Transverse colon (tissue), 4 donors: ENCODE measurements at regions not wholly inside any gene's neighbourhood (a gene's known extent, or its start where the extent isn't known, plus 50 kb on each side); places are given as distances from the start of the nearest gene placed in this dataset.
"Not testable (repeated sequence)": the region's sequence is repeated elsewhere in the genome, so short reads cannot be mapped to it uniquely, and the experiment has no call there.

Source experiments
- DNase-seq: peaks from one replicate; pipeline ENCODE4 v3.0.0-alpha.2; 2019
- H3K27ac ChIP-seq, 4 donors: fragments of 200-600 bp; sonication (generic); 2 replicates each; pipeline ENCODE4 v1.5.1; 2016 to 2018; ENCODE audit warnings: inconsistent platforms in 4 of 4
- H3K27me3 ChIP-seq: fragments of 200-600 bp; sonication (generic); 2 replicates; pipeline ENCODE4 v1.5.1; 2017; ENCODE audit warnings: inconsistent platforms
- H3K36me3 ChIP-seq, 4 donors: fragments of 200-600 bp; sonication (generic); 2 replicates each; pipeline ENCODE4 v1.5.1; 2017 to 2019; ENCODE audit warnings: inconsistent platforms in 4 of 4
- H3K4me1 ChIP-seq, 4 donors: fragments of 200-600 bp; sonication (generic); 2 replicates each; pipeline ENCODE4 v1.5.1; 2017 to 2020; ENCODE audit warnings: inconsistent platforms in 4 of 4
- H3K4me3 ChIP-seq, 4 donors: fragments of 200-600 bp; sonication (generic); 1 replicate in 1 of 4; 2 replicates in 3 of 4; pipeline versions ENCODE4 v1.5.1 to v1.6.1; 2017 to 2019; ENCODE audit warnings: inconsistent platforms in 4 of 4
- H3K9me3 ChIP-seq, 2 donors: fragments of 200-600 bp; sonication (generic); 2 replicates each; pipeline ENCODE4 v1.5.1; 2017 to 2019; ENCODE audit warnings: inconsistent platforms in 2 of 2
- EP300 ChIP-seq: sonication (generic); formaldehyde crosslinking; IDR thresholded peaks from one replicate; pipeline ENCODE4 v1.6.1; 2017; ENCODE audit warnings: antibody characterized with exemption, low read depth
- POLR2A ChIP-seq: fragments of 450-650 bp; IDR thresholded peaks from one replicate; pipeline ENCODE4 v1.6.1; 2016; ENCODE audit warnings: antibody characterized with exemption, mild to moderate bottlenecking, moderate library complexity
- POLR2AphosphoS5 ChIP-seq, 3 donors: sonication (generic); formaldehyde crosslinking; IDR thresholded peaks; one replicate each; pipeline ENCODE4 v1.6.1; 2016; ENCODE audit warnings: antibody characterized with exemption in 3 of 3
- WGBS, 2 donors: methylation state at CpG; one replicate each; pipeline ENCODE4 v1.1.5; 2018; ENCODE audit warnings: low coverage in 1 of 2; 5-methylcytosine and 5-hydroxymethylcytosine counted together
- in situ Hi-C, 4 donors: fragments of 200-750 bp; cut with MboI; loops; one replicate each; pipeline versions ENCODE4 v1.15.0 to v1.15.1; 2017; ENCODE audit warnings: low sequenced_read_pairs in 3 of 4, low pct_ligation_motif_present in 1 of 4, low pct_unique_long_range_greater_than_20kb in 1 of 4
- intact Hi-C: fragments of 100-400 bp; cut with DNase I; formaldehyde crosslinking; loops from one replicate; pipeline ENCODE4 v1.15.1; 2023; ENCODE audit warnings: low total_unique reads
- TF ChIP-seq, protein P1 (sequence below), 5 experiments: fragments of 200-600 bp in 3 of 5; fragments of 450-650 bp in 2 of 5; sonication (generic) in 3 of 5; IDR thresholded peaks; 1 replicate in 2 of 5; 2 replicates in 3 of 5; pipeline ENCODE4 v1.5.1; 2016 to 2017; ENCODE audit warnings: antibody characterized with exemption in 5 of 5, inconsistent platforms in 3 of 5, mild to moderate bottlenecking in 2 of 5, moderate library complexity in 1 of 5

DNA sequence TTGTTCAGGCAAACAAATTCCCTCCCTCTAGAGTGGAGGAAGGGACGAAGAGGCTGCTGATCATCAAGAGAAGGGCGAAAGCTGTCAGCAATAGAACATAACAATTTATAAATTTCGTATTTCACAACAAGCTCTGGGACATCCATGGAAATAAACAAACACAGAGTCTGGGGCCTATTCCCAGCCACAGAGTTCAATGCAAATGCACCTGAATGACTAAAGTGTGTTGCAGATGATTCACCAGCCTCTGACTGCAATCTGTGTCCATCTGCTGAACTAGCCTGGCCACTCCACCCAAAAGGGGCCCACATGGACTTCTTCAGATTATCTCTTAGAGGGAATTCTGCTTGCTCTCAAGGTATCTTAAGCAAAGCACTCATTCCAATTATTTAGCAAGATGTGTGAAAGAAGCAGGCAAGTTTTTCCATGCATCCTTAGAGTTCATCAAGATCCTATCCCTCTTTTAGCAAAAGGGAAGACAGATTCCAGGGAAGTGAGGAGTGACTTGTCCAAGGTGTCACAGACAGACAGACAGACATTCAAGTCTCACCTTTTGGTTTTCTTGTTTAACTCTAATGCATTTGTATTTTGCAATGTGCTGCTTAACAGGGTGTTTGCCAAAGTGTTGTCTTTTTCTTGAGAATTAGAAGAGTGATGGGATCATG, 307.8 kb upstream of the PAPPA start:
- intact Hi-C loops: no loop called here
- Histone ChIP-seq H3K27me3 (no peaks in the 10 kb centered on the region), H3K36me3 (no peaks in the 10 kb centered on the region), H3K4me3 (no peak overlapping the region), H3K27ac (peak overlapping the region in 2 of 4 donors; percentile 29 to 35), H3K4me1 (no peaks in the 10 kb centered on the region), H3K9me3 (no peaks in the 10 kb centered on the region)
- TF ChIP-seq POLR2A: no peak
- TF ChIP-seq POLR2AphosphoS5 (IDR thresholded peaks at IDR 0.05): peak in 1 of 3 donors; percentile 22
- peak; percentile 11 for DNase-seq
- 54 to 65% methylated on average over 3 of the region's 3 CpGs for WGBS, 2 donors
- in situ Hi-C loops: no loop called here

DNA sequence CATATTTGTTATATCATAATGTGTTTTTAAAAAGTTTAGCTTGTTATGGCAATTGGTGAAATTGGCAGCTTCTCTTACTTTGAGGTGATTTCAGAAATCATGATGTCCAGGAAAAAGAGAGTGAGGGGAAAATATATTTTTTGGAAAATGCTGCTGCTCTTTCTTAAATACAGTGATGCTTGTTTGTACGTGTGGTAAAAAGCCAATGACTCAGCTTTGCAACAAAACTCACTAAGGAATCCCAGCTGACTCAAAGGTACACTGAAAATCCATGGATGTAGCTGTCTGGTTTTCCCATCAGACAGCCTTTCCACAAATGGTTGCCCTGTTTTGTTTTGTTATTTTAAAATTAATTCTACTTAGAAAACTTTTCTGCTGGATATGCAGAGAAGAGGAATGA, 306.4 kb upstream of the PAPPA start:
- intact Hi-C loops (no loop called here), in situ Hi-C loops (no loop called here)
- Histone ChIP-seq H3K9me3 (no peaks in the 10 kb centered on the region), H3K36me3 (no peaks in the 10 kb centered on the region), H3K27me3 (no peaks in the 10 kb centered on the region), H3K27ac (peak overlapping the region in 1 of 4 donors; percentile 45), H3K4me3 (no peak overlapping the region), H3K4me1 (no peaks in the 10 kb centered on the region)
- no peak for DNase-seq
- no peak for TF ChIP-seq EP300
- TF ChIP-seq, protein P1, sequence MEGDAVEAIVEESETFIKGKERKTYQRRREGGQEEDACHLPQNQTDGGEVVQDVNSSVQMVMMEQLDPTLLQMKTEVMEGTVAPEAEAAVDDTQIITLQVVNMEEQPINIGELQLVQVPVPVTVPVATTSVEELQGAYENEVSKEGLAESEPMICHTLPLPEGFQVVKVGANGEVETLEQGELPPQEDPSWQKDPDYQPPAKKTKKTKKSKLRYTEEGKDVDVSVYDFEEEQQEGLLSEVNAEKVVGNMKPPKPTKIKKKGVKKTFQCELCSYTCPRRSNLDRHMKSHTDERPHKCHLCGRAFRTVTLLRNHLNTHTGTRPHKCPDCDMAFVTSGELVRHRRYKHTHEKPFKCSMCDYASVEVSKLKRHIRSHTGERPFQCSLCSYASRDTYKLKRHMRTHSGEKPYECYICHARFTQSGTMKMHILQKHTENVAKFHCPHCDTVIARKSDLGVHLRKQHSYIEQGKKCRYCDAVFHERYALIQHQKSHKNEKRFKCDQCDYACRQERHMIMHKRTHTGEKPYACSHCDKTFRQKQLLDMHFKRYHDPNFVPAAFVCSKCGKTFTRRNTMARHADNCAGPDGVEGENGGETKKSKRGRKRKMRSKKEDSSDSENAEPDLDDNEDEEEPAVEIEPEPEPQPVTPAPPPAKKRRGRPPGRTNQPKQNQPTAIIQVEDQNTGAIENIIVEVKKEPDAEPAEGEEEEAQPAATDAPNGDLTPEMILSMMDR (IDR thresholded peaks at IDR 0.05): no peak
- no peak for TF ChIP-seq POLR2A
- no peak for TF ChIP-seq POLR2AphosphoS5 (IDR thresholded peaks at IDR 0.05)
- WGBS, 2 donors: 46 to 55% methylated on average over 1 of the region's 1 CpG

DNA sequence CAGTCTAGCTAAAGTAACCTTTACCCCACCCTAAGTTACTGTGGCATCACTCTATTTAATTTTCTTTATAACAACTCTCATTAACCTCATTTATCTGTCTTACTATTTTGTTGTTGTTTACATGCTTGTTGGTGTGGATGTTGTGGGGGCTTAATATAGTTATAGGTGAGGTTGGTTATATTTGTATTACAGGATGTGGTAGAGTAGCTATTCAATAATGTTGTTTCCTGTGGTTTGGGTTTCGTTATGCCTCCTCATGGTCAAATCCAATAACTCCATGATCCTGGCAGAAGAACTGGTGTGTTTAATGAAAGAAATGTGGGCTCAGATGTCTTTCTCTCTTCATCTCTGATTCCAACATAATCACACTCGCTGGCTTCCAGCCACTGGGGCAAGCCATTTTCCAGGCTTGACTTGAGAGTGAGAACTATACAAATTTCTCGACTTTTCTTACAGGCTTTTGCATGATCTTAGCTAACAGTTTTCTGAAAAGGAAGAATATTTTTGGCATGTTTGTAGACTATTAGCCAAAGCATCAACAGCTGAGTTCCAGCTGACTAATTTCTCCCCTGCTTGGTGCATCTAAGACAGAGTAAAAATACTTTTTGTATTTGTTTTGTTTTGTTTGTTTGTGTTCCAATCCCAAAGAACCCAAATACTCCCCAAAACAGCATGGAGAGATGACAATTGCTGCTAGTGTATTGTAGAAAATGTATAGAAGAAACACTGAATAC, 303.7 kb upstream of the PAPPA start:
- TF ChIP-seq POLR2AphosphoS5 (IDR thresholded peaks at IDR 0.05) (peak in 1 of 3 donors; percentile 19), EP300 (no peak), POLR2A (no peak)
- in situ Hi-C loops: no loop called here
- H3K9me3 ChIP-seq: no peaks in the 10 kb centered on the region
- no peaks in the 10 kb centered on the region for H3K4me1 ChIP-seq
- peak overlapping the region; percentile 1 to 37 (median 12) for H3K27ac ChIP-seq
- WGBS, 2 donors: 40 to 58% methylated on average over 3 of the region's 3 CpGs
- no peaks in the 10 kb centered on the region for H3K36me3 ChIP-seq
- peak; percentile 8 for DNase-seq
- intact Hi-C loops: no loop called here
- H3K4me3 ChIP-seq: no peak overlapping the region
- no peaks in the 10 kb centered on the region for H3K27me3 ChIP-seq

DNA sequence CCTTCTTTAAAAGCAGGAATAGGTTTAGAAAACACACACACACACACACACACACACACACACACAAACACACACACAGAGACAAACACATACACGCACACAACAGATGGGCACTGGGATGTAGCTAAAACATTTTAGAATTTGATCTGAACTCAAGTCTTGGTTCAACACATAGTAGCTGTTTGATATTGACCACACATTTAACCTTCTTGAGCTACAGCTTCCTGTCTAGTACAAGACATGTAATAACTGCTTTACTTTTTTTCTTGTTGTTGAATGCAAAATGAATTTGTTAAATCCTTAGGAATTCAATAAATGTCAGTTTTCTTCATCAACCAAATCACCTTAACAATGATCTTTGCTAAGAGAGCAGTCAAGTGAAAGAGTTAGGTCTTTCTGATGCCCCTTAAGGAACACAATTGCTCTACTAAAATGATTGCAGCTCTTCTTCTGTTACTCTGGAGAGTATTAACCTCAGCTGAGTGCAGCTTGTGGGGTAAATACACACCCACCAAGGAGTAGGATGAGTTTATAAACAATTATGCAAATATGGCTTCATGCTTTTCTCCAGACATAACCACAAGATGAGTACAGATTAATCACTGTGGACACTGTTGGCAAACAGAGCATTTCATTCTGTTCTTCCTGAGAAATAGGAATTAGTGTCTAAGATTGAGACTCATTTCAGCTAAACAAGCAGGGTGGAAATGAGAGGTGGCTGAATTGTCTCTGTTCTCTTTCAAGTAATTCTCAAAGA, 302.9 kb upstream of the PAPPA start:
- WGBS, 2 donors: 22 to 100% methylated on average over 1 of the region's 1 CpG
- no peaks in the 10 kb centered on the region for H3K9me3 ChIP-seq
- H3K27me3 ChIP-seq: no peaks in the 10 kb centered on the region
- H3K4me1 ChIP-seq: no peaks in the 10 kb centered on the region
- intact Hi-C loops: no loop called here
- DNase-seq: no peak
- in situ Hi-C loops: no loop called here
- peak overlapping the region in 3 of 4 donors; percentile 3 to 37 (median 15) for H3K27ac ChIP-seq
- H3K36me3 ChIP-seq: no peaks in the 10 kb centered on the region
- TF ChIP-seq POLR2A: no peak
- TF ChIP-seq POLR2AphosphoS5 (IDR thresholded peaks at IDR 0.05): peak in 2 of 3 donors; percentile 18 to 43
- no peak overlapping the region for H3K4me3 ChIP-seq

DNA sequence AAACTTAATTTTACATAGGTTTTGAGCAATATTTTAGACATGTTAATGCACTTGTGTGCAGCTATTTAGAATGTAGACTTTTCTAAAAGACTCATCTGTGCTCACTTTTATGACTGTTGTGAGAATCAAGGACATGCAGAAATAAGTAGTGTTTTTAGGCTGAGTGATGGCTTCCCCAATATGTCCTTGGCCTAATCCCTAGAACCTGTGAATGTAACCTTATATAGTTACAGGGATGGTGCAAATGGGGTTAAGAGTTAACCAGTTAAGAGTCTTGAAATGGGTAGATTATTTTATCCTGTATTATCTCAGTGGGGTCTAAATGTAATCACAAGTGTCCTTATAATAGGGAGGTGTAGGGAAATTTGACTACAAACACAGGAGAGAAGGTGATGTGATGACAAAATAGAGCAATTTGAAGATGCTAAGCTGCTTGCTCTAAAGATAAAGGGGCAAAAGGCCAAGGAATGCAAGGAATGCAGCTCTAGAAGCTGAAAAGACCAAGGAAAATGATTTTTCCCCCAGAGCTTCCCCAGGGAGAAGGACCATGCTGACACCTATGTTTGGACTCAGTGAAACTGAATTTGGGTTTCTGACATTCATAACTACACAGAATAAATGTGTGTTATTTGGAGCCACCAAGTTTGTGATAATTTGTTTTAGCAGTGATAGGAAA, 298.0 kb upstream of the PAPPA start:
- H3K9me3 ChIP-seq: no peaks in the 10 kb centered on the region
- intact Hi-C loops (no loop called here), in situ Hi-C loops (no loop called here)
- no peaks in the 10 kb centered on the region for H3K4me1 ChIP-seq
- no peak overlapping the region for H3K27ac ChIP-seq
- H3K4me3 ChIP-seq: no peak overlapping the region
- H3K36me3 ChIP-seq: no peaks in the 10 kb centered on the region
- no peak for DNase-seq
- TF ChIP-seq EP300 (no peak), POLR2AphosphoS5 (IDR thresholded peaks at IDR 0.05) (no peak)
- TF ChIP-seq, protein P1 (IDR thresholded peaks at IDR 0.05): no peak
- H3K27me3 ChIP-seq: no peaks in the 10 kb centered on the region

DNA sequence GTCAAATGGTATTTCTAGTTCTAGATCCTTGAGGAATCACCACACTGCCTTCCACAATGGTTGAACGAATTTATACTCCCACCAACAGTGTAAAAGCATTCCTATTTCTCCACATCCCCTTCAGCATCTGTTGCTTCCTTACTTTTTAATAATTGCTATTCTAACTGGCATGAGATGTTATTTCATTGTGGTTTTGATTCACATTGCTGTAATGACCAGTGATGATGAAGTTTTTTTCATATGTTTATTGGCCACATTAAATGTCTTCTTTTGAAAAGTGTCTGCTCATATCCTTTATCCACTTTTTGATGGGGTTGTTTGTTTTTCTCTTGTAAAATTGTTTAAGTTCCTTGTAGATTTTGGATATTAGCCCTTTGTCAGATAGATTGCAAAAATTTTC, 295.2 kb upstream of the PAPPA start:
- in situ Hi-C loops: not testable (repeated sequence)

More for the DNA sequence above, 295.2 kb upstream of the PAPPA start:
- H3K9me3 ChIP-seq, H3K4me3 ChIP-seq, H3K36me3 ChIP-seq, H3K4me1 ChIP-seq, H3K27ac ChIP-seq, intact Hi-C loops, DNase-seq, H3K27me3 ChIP-seq: not testable (repeated sequence)
- WGBS, 2 donors: 29 to 31% methylated on average over 1 of the region's 1 CpG
